Spleen (tissue), 7 donors: ENCODE measurements at regions not wholly inside any gene's neighbourhood (a gene's known extent, or its start where the extent isn't known, plus 50 kb on each side); places are given as distances from the start of the nearest gene placed in this dataset.

Experiments
- POLR2A ChIP-seq, 3 donors: fragments of 450-650 bp; IDR thresholded peaks; one replicate each; pipeline ENCODE4 v1.5.1; 2017; ENCODE audit warnings: antibody characterized with exemption in 3 of 3, mild to moderate bottlenecking in 1 of 3
- TF ChIP-seq, protein P1 (sequence below), 11 experiments: fragments of 200-600 bp in 7 of 11; fragments of 450-650 bp in 4 of 11; sonication (generic) in 4 of 11; IDR thresholded peaks in 8 of 11; conservative IDR thresholded peaks in 3 of 11; 1 replicate in 7 of 11; 2 replicates in 4 of 11; pipeline versions ENCODE4 v1.4.0 to v1.8.0; 2016 to 2021; ENCODE audit warnings: antibody characterized with exemption in 11 of 11, inconsistent platforms in 4 of 11, mild to moderate bottlenecking in 1 of 11
- donor health status: DM: no; HTN: no; CAD: no; lungs with moderate emphysema.
- donor health status: DM: no; HTN: no; CAD: no.
- donor health status: DM: no; HTN: no; CAD: no.

DNA sequence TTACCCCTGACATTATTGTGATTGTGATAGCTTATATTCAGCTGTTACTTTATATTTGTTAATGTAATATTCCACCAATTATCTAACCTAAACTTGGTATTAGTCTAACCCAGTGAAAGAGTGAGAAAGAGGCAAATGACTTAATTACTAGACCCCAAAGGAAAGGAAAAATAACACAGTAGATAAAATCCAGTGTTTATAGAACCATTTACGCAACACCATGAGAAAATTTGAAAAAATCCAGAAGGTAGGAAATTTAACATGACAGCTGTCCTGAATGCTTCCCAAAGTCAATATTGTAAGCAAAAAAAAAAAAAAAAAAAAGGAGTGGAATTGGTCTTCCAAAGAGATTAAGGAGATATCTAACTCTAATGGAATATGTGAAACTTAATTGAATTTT is 741.5 kb upstream of the GHITM start:
- TF ChIP-seq, protein P1, sequence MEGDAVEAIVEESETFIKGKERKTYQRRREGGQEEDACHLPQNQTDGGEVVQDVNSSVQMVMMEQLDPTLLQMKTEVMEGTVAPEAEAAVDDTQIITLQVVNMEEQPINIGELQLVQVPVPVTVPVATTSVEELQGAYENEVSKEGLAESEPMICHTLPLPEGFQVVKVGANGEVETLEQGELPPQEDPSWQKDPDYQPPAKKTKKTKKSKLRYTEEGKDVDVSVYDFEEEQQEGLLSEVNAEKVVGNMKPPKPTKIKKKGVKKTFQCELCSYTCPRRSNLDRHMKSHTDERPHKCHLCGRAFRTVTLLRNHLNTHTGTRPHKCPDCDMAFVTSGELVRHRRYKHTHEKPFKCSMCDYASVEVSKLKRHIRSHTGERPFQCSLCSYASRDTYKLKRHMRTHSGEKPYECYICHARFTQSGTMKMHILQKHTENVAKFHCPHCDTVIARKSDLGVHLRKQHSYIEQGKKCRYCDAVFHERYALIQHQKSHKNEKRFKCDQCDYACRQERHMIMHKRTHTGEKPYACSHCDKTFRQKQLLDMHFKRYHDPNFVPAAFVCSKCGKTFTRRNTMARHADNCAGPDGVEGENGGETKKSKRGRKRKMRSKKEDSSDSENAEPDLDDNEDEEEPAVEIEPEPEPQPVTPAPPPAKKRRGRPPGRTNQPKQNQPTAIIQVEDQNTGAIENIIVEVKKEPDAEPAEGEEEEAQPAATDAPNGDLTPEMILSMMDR (IDR thresholded peaks at IDR 0.05 in 8 of 11, conservative IDR thresholded peaks at IDR 0.05 in 3 of 11): no peak
- TF ChIP-seq POLR2A (IDR thresholded peaks at IDR 0.05): no peak
